Activated T-cell treated with anti-CD3 and anti-CD28 coated beads, Interleukin-2, amount 50 U/mL, for 4 hours (primary cell): ENCODE measurements at regions not wholly inside any gene's neighbourhood (a gene's known extent, or its start where the extent isn't known, plus 50 kb on each side); places are given as distances from the start of the nearest gene placed in this dataset.

Experiments used
- ATAC-seq, 2 donors: fragments of 200-7000 bp; cut with Tn5 transposase; one replicate each; pipeline ENCODE4 v1.10.0; 2021
- DNase-seq: peaks from one replicate; pipeline ENCODE4 v3.0.0-alpha.2; 2020
- H3K27me3 Mint-ChIP-seq: one replicate; pipeline ENCODE4 v1.8.0; 2021; ENCODE audit warnings: low read depth, mixed read lengths
- H3K36me3 Mint-ChIP-seq: one replicate; pipeline ENCODE4 v1.8.0; 2022; ENCODE audit warnings: mixed read lengths; ENCODE audit not compliant: insufficient read depth
- H3K4me1 Mint-ChIP-seq: one replicate; pipeline ENCODE4 v1.8.0; 2021; ENCODE audit warnings: low read depth, mixed read lengths
- H3K4me3 Mint-ChIP-seq: one replicate; pipeline ENCODE4 v1.8.0; 2021; ENCODE audit warnings: mild to moderate bottlenecking, moderate library complexity, mixed read lengths
- H3K9me3 Mint-ChIP-seq: one replicate; pipeline ENCODE4 v1.8.0; 2021; ENCODE audit warnings: mixed read lengths

- ATAC-seq (no peak), DNase-seq (no peak)
- H3K36me3 Mint-ChIP-seq = no peaks in the 10 kb centered on the region
- H3K27me3 Mint-ChIP-seq = peaks cover 17% of the 10 kb centered on the region
- no peak overlapping the region for H3K4me3 Mint-ChIP-seq
- no peaks in the 10 kb centered on the region for H3K4me1 Mint-ChIP-seq
- H3K9me3 Mint-ChIP-seq = no peaks in the 10 kb centered on the region
Observed at GRCh38 chr16:24414534-24414933, 124.8 kb upstream of the RBBP6 start.

- DNase-seq = no peak
- ATAC-seq = no peak
- Mint-ChIP-seq H3K9me3 (no peaks in the 10 kb centered on the region), H3K4me1 (no peaks in the 10 kb centered on the region), H3K4me3 (no peak overlapping the region), H3K36me3 (no peaks in the 10 kb centered on the region), H3K27me3 (peaks cover 11% of the 10 kb centered on the region)
Observed at GRCh38 chr16:24418733-24419132, 120.6 kb upstream of the RBBP6 start.

DNA sequence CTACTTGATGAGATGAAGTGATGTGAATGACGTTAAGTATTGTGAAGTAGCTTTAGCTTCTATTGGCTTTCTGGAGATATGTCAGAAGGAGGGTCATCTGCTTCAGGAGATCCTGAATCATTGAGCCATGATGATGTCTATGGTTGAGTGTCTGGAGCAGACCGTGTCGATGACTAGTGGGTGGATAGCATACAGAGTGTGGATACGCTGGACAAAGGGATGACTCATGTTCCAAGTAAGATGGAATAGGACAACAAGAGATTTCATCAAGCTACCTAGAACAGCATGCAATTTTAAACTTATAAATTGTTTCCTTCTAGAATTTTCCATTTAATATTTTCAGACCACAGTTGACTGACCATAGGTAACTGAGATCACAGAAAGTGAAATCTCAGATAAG is 116.1 kb upstream of the RBBP6 start:
- Mint-ChIP-seq H3K27me3 (peaks cover 8% of the 10 kb centered on the region), H3K4me3 (no peak overlapping the region), H3K4me1 (no peaks in the 10 kb centered on the region), H3K36me3 (no peaks in the 10 kb centered on the region), H3K9me3 (no peaks in the 10 kb centered on the region)
- DNase-seq (no peak), ATAC-seq (no peak)

DNA sequence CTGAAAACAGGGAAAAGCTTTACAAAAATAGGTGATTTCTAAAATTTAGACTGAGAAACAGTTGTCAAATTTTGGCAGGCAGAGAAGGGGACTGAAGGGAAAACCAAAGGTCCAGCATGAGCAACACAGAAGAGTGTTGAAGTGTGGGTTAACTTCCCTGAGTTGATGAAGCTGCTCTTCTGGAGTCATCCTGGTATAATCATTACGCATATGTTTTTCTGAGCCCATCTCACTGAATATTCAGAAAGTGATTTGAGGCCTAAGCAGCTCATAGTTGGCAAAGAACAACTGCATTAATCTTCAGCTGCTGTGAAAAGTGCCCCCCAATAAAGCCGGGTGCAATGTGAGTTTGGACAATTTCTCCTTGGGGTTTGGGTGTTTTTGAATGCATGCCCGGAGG is 115.0 kb upstream of the RBBP6 start:
- Mint-ChIP-seq H3K9me3 (no peaks in the 10 kb centered on the region), H3K4me1 (no peaks in the 10 kb centered on the region), H3K36me3 (no peaks in the 10 kb centered on the region), H3K4me3 (no peak overlapping the region), H3K27me3 (peaks cover 10% of the 10 kb centered on the region)
- ATAC-seq (no peak), DNase-seq (no peak)

GRCh38 chr16:24427840-24428239 is 111.5 kb upstream of the RBBP6 start:
- no peaks in the 10 kb centered on the region for H3K36me3 Mint-ChIP-seq
- H3K9me3 Mint-ChIP-seq = no peaks in the 10 kb centered on the region
- ATAC-seq (peak; percentile 51 to 54), DNase-seq (no peak)
- no peak overlapping the region for H3K4me3 Mint-ChIP-seq
- peaks cover 22% of the 10 kb centered on the region for H3K27me3 Mint-ChIP-seq
- H3K4me1 Mint-ChIP-seq = no peaks in the 10 kb centered on the region

DNA sequence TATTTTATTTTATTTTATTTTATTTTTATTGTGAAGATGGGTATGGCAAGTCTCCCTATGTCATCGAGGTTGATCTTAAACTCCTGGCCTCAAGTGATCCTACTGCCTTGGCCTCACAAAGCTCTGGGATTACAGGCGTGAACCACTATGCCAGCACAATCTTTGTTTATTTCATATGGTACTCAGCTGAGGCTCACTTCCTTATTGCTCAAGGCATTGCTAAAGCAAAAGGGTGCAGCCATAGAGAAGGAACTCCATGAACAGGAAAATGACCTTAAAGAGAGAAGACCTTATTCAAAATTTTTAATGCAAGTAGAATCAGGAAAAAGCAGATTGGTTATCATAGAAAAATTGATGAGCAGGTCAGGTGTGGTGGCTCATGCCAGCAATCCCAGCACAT is 110.6 kb upstream of the RBBP6 start:
- no peak overlapping the region for H3K4me3 Mint-ChIP-seq
- peaks cover 27% of the 10 kb centered on the region for H3K27me3 Mint-ChIP-seq
- no peak for DNase-seq
- no peaks in the 10 kb centered on the region for H3K36me3 Mint-ChIP-seq
- no peak for ATAC-seq
- H3K4me1 Mint-ChIP-seq = no peaks in the 10 kb centered on the region
- H3K9me3 Mint-ChIP-seq = no peaks in the 10 kb centered on the region

DNA sequence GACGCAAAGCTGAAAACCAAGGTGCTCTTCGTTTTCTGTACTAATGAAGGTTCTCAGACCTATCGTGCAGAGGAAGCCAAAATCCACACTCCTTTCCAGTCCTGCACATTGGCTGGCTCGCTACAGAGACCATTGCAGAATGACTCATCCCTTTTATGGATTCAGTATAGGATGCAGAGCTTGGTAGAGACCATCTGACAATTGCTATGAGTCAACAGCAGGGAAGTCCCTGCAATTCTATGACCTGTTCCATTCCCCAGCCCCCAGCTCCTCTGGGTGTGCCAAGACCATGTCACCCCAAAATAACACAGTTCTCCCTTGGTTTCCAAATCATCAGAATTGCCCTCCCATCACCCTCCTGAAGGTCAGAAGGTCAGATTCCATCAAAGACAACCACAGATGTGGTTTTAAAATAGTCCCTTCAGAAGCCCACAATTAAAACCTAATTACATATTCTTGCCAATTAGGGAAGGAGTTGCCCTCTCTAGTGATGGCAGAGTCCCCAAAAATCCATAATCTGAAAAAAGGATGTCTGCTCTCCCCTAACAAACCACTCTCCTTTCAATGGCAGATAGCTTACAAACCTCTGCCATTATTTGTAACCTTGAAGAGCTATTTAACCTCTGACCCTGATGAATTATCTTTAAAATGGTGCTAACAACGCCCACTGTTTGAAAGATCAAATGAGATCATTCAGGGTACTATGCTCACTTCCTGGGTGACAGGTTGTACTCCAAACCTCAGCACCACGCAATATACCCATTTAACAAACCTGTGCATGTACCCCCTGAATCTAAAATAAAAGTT is 108.2 kb upstream of the RBBP6 start:
- ATAC-seq = no peak
- Mint-ChIP-seq H3K27me3 (peaks cover 31% of the 10 kb centered on the region), H3K36me3 (no peaks in the 10 kb centered on the region)

DNA sequence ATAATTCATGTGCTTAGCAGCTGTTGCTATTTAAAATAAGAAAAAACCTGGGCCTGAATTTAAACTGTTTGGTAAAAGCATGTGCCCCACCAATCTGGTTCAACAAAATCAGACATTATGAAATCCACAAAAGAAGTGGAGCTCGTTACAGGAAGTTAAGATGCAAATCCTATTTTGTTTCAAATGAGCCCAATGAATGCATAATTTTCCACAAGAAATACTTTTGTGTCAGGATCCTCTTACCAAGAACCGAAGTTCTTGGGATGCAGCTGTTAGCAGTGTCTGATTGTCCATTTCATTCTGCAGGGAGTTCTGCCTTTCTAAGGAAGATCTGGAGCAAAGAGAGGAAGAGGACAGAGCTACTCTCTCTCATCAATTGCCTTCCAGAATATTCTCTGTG is 105.7 kb upstream of the RBBP6 start:
- H3K27me3 Mint-ChIP-seq = peaks cover 23% of the 10 kb centered on the region
- no peaks in the 10 kb centered on the region for H3K4me1 Mint-ChIP-seq
- H3K36me3 Mint-ChIP-seq = no peaks in the 10 kb centered on the region
- ATAC-seq = no peak
- no peaks in the 10 kb centered on the region for H3K9me3 Mint-ChIP-seq
- DNase-seq = no peak
- no peak overlapping the region for H3K4me3 Mint-ChIP-seq

More for the DNA sequence above, 108.2 kb upstream of the RBBP6 start:
- no peaks in the 10 kb centered on the region for H3K9me3 Mint-ChIP-seq
- H3K4me3 Mint-ChIP-seq = no peak overlapping the region
- DNase-seq = no peak
- no peaks in the 10 kb centered on the region for H3K4me1 Mint-ChIP-seq

GRCh38 chr16:24440306-24440705 is 99.1 kb upstream of the RBBP6 start:
- DNase-seq (no peak), ATAC-seq (no peak)
- Mint-ChIP-seq H3K4me3 (no peak overlapping the region), H3K27me3 (peaks cover 16% of the 10 kb centered on the region), H3K36me3 (no peaks in the 10 kb centered on the region), H3K9me3 (no peaks in the 10 kb centered on the region), H3K4me1 (no peaks in the 10 kb centered on the region)

DNA sequence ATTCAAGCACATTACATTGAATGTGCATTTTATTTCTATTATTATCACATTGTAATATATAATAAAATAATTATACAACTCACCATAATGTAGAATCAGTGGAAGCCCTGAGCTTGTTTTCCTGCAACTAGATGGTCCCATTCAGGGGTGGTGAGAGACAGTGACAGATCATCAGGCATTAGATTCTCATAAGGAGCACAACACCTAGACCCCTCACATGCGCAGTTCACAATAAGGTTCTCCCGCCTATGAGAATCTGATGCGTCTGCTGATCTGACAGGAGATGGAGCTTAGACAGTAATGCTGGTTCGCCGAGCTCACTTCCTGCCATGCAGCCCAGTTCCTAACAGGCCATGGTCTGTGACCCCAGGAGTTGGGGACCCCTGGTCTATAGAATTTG is 96.7 kb upstream of the RBBP6 start:
- Mint-ChIP-seq H3K4me1 (no peaks in the 10 kb centered on the region), H3K36me3 (no peaks in the 10 kb centered on the region), H3K27me3 (peaks cover 14% of the 10 kb centered on the region), H3K4me3 (no peak overlapping the region), H3K9me3 (no peaks in the 10 kb centered on the region)
- no peak for ATAC-seq
- no peak for DNase-seq

- no peaks in the 10 kb centered on the region for H3K36me3 Mint-ChIP-seq
- no peaks in the 10 kb centered on the region for H3K4me1 Mint-ChIP-seq
- no peak for DNase-seq
- no peak for ATAC-seq
- H3K27me3 Mint-ChIP-seq = peaks cover 10% of the 10 kb centered on the region
- H3K9me3 Mint-ChIP-seq = no peaks in the 10 kb centered on the region
- no peak overlapping the region for H3K4me3 Mint-ChIP-seq
Observed at GRCh38 chr16:24445216-24445615, 94.2 kb upstream of the RBBP6 start.

DNA sequence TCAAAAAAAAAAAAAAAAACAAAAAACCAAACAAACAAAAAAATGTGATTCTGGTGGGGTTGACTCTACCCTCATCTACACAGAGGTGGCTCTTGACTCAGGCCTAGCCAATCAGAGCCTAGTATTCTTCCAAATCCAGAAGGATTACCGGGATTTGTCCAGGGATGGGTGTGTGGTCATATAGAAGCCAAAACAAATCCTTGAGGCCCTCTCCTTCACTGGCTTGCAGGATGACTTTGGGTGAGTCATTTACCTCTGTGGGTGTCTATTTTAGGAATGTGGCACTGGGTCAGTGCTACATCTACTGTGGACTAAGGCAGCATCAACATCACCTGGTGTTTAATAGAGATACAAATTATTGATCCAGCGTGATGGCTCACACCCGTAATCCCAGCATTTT is 93.2 kb upstream of the RBBP6 start:
- Mint-ChIP-seq H3K4me3 (no peak overlapping the region), H3K27me3 (peaks cover 10% of the 10 kb centered on the region)

DNA sequence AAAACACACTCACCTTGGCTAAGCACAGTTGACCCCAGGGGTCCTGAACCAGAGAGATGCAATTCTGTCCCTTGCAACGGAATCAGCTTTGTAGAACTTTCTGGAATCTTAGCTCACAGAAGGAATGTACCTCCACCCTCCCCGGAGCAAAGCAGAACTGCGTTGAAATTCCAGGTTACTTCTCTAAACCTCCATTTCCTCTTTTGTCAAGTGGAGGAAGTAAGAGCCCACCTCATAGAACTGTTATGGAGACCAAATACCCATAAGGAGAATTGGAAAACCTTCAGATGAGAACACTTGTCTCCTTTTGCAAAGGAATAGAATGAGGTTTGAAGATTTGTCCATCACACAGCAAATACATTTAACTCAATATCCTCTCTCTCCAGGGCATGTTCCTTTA is 86.6 kb upstream of the RBBP6 start:
- DNase-seq (no peak), ATAC-seq (no peak)
- peaks cover 21% of the 10 kb centered on the region for H3K27me3 Mint-ChIP-seq
- H3K9me3 Mint-ChIP-seq = no peaks in the 10 kb centered on the region
- H3K4me1 Mint-ChIP-seq = no peaks in the 10 kb centered on the region
- H3K4me3 Mint-ChIP-seq = no peak overlapping the region
- H3K36me3 Mint-ChIP-seq = no peaks in the 10 kb centered on the region

More for the DNA sequence above, 93.2 kb upstream of the RBBP6 start:
- Mint-ChIP-seq H3K36me3 (no peaks in the 10 kb centered on the region), H3K4me1 (no peaks in the 10 kb centered on the region), H3K9me3 (no peaks in the 10 kb centered on the region)
- no peak for DNase-seq
- ATAC-seq = no peak

DNA sequence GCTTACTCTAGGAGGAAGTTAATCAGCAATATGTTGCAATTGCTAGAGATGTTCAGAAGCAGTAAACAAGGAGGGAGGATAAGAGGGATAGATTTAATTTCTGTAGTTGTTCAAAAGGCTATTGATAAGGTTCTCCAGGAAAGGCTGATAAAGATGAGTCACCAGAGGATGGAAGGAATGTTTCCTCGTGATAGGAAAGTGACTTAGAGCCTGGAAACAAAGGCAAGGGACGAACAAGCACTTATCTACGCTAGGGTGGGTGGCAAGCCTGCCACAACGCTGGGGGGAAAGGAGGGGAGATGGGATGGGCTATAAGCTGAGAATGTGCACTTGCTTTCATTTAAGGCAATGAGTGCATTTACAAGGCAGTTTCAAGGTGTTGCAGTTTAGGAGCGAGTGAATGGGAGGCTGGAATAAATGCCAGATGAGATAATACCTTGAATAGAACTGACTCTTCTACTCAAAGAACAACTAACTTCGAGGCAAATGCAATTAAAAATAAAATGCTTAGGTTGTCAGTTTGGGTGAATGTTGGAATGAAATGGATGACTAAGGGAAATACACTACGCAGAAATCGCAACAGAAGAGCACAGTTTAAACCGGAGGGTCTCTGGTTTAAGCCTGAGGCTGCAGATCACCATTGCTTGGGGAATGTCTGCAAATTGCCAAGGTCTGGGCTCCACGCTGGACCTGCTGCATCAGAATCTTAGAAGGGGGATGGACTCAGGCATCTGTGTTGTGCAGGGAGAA is 76.0 kb upstream of the RBBP6 start:
- no peak for DNase-seq
- no peaks in the 10 kb centered on the region for H3K4me1 Mint-ChIP-seq
- no peak overlapping the region for H3K4me3 Mint-ChIP-seq

More for the DNA sequence above, 76.0 kb upstream of the RBBP6 start:
- H3K27me3 Mint-ChIP-seq = peaks cover 10% of the 10 kb centered on the region
- no peak for ATAC-seq
- H3K36me3 Mint-ChIP-seq = no peaks in the 10 kb centered on the region
- H3K9me3 Mint-ChIP-seq = peaks cover 3% of the 10 kb centered on the region
